SK-N-MC (cell line): ENCODE measurements at regions not wholly inside any gene's neighbourhood (a gene's known extent, or its start where the extent isn't known, plus 50 kb on each side); places are given as distances from the start of the nearest gene placed in this dataset.

Experiments
- DNase-seq: peaks from one replicate; pipeline ENCODE4 v3.0.0-alpha.2; 2011; ENCODE audit warnings: low read depth, low spot score
- H3K27ac ChIP-seq: fragments of 200-600 bp; sonication (generic); 2 replicates; pipeline ENCODE4 v1.5.1; 2016; ENCODE audit warnings: mixed run types
- H3K36me3 ChIP-seq: fragments of 200-600 bp; sonication (generic); 2 replicates; pipeline ENCODE4 v1.6.1; 2017; ENCODE audit warnings: antibody characterized with exemption, low read length, mixed read lengths; ENCODE audit not compliant: insufficient read depth
- H3K4me3 ChIP-seq: fragments of 200-600 bp; sonication (generic); 2 replicates; pipeline ENCODE4 v1.5.1; 2016
- H3K9ac ChIP-seq: fragments of 200-600 bp; sonication (generic); 2 replicates; pipeline ENCODE4 v1.8.0; 2017; ENCODE audit warnings: mixed run types, mixed read lengths; ENCODE audit not compliant: insufficient read length
- H3K9me3 ChIP-seq: fragments of 200-600 bp; sonication (generic); 2 replicates; pipeline ENCODE4 v1.6.1; 2017; ENCODE audit warnings: low read depth, mild to moderate bottlenecking, antibody characterized with exemption, low read length, moderate library complexity, mixed read lengths
- EZH2 ChIP-seq: fragments of 200-600 bp; sonication (generic); IDR thresholded peaks from one replicate; pipeline ENCODE4 v1.6.1; 2017; ENCODE audit warnings: antibody characterized with exemption
- FOXP2 ChIP-seq: optimal IDR thresholded peaks from 2 replicates; pipeline ENCODE3; 2011; ENCODE audit warnings: mild to moderate bottlenecking, moderate library complexity; ENCODE audit not compliant: insufficient read depth; ENCODE audit errors: extremely low read length, control extremely low read depth
- POLR2AphosphoS5 ChIP-seq: IDR thresholded peaks from 2 replicates; pipeline ENCODE4 v1.6.1; 2012; ENCODE audit warnings: mild to moderate bottlenecking, low read depth, low read length, borderline replicate concordance

- Histone ChIP-seq H3K4me3 (no peak overlapping the region), H3K9ac (no peak overlapping the region), H3K9me3 (no peaks in the 10 kb centered on the region), H3K36me3 (no peaks in the 10 kb centered on the region), H3K27ac (no peak overlapping the region)
- TF ChIP-seq FOXP2: no peak
- TF ChIP-seq EZH2: no peak
- no peak for TF ChIP-seq POLR2AphosphoS5
- no peak for DNase-seq
These were observed 532.2 kb upstream of the TUSC1 start for GRCh38 chr9:26210338-26210851.

GRCh38 chr9:26205261-26205660 is 527.0 kb upstream of the TUSC1 start:
- H3K9ac ChIP-seq: no peak overlapping the region

GRCh38 chr9:26193237-26193636 is 515.0 kb upstream of the TUSC1 start:
- Histone ChIP-seq H3K9me3 (no peaks in the 10 kb centered on the region), H3K27ac (no peak overlapping the region), H3K9ac (no peak overlapping the region), H3K4me3 (no peak overlapping the region), H3K36me3 (no peaks in the 10 kb centered on the region)
- TF ChIP-seq EZH2: no peak
- no peak for DNase-seq

More at GRCh38 chr9:26205261-26205660, 527.0 kb upstream of the TUSC1 start:
- Histone ChIP-seq H3K36me3 (no peaks in the 10 kb centered on the region), H3K27ac (no peak overlapping the region), H3K4me3 (no peak overlapping the region), H3K9me3 (no peaks in the 10 kb centered on the region)
- no peak for DNase-seq
- TF ChIP-seq POLR2AphosphoS5 (no peak), EZH2 (no peak), FOXP2 (no peak)

GRCh38 chr9:26191711-26192110 is 513.5 kb upstream of the TUSC1 start:
- Histone ChIP-seq H3K4me3 (no peak overlapping the region), H3K36me3 (no peaks in the 10 kb centered on the region), H3K9ac (no peak overlapping the region), H3K27ac (no peak overlapping the region), H3K9me3 (no peaks in the 10 kb centered on the region)
- no peak for TF ChIP-seq EZH2
- TF ChIP-seq FOXP2: no peak
- no peak for TF ChIP-seq POLR2AphosphoS5
- DNase-seq: no peak

- H3K9ac ChIP-seq: no peak overlapping the region
- H3K9me3 ChIP-seq: no peaks in the 10 kb centered on the region
- no peak for TF ChIP-seq FOXP2
- TF ChIP-seq POLR2AphosphoS5: no peak
- TF ChIP-seq EZH2: no peak
- no peak overlapping the region for H3K4me3 ChIP-seq
- no peak overlapping the region for H3K27ac ChIP-seq
- no peak for DNase-seq
- H3K36me3 ChIP-seq: no peaks in the 10 kb centered on the region
These were observed 503.6 kb upstream of the TUSC1 start for GRCh38 chr9:26181836-26182235.

GRCh38 chr9:26176628-26177027 is 498.4 kb upstream of the TUSC1 start:
- Histone ChIP-seq H3K4me3 (no peak overlapping the region), H3K9ac (no peak overlapping the region), H3K9me3 (no peaks in the 10 kb centered on the region), H3K36me3 (no peaks in the 10 kb centered on the region), H3K27ac (no peak overlapping the region)
- TF ChIP-seq POLR2AphosphoS5 (no peak), FOXP2 (no peak), EZH2 (no peak)
- no peak for DNase-seq

- H3K27ac ChIP-seq: no peak overlapping the region
- no peaks in the 10 kb centered on the region for H3K36me3 ChIP-seq
- no peaks in the 10 kb centered on the region for H3K9me3 ChIP-seq
- no peak overlapping the region for H3K4me3 ChIP-seq
- TF ChIP-seq POLR2AphosphoS5 (no peak), FOXP2 (no peak), EZH2 (no peak)
- DNase-seq: no peak
- H3K9ac ChIP-seq: no peak overlapping the region
These were observed 497.0 kb upstream of the TUSC1 start for GRCh38 chr9:26175264-26175663.

GRCh38 chr9:26172301-26172700 is 494.1 kb upstream of the TUSC1 start:
- no peak overlapping the region for H3K27ac ChIP-seq
- H3K9ac ChIP-seq: no peak overlapping the region
- no peaks in the 10 kb centered on the region for H3K9me3 ChIP-seq
- no peak for TF ChIP-seq FOXP2
- TF ChIP-seq POLR2AphosphoS5: no peak
- no peak for TF ChIP-seq EZH2
- H3K36me3 ChIP-seq: no peaks in the 10 kb centered on the region
- no peak overlapping the region for H3K4me3 ChIP-seq
- no peak for DNase-seq

GRCh38 chr9:26171691-26172090 is 493.4 kb upstream of the TUSC1 start:
- no peak overlapping the region for H3K27ac ChIP-seq
- TF ChIP-seq POLR2AphosphoS5 (no peak), EZH2 (no peak), FOXP2 (no peak)
- no peaks in the 10 kb centered on the region for H3K36me3 ChIP-seq
- no peak for DNase-seq
- H3K9me3 ChIP-seq: no peaks in the 10 kb centered on the region
- H3K9ac ChIP-seq: no peak overlapping the region
- H3K4me3 ChIP-seq: no peak overlapping the region

- TF ChIP-seq FOXP2 (no peak), EZH2 (no peak), POLR2AphosphoS5 (no peak)
- no peak overlapping the region for H3K4me3 ChIP-seq
- DNase-seq: no peak
- H3K27ac ChIP-seq: no peak overlapping the region
- no peaks in the 10 kb centered on the region for H3K36me3 ChIP-seq
- H3K9me3 ChIP-seq: no peaks in the 10 kb centered on the region
- H3K9ac ChIP-seq: no peak overlapping the region
These were observed 491.9 kb upstream of the TUSC1 start for GRCh38 chr9:26170190-26170589.
